GM12878 (cell line): ENCODE measurements at regions not wholly inside any gene's neighbourhood (a gene's known extent, or its start where the extent isn't known, plus 50 kb on each side); places are given as distances from the start of the nearest gene placed in this dataset.
A peak's percentile ranks its signal among the peaks of the same experiment; 100 is the strongest.

ENCODE experiments used
- ATAC-seq: fragments of 200-7000 bp; cut with Tn5 transposase; 3 replicates; pipeline ENCODE4 v1.9.1; 2020; ENCODE audit warnings: mild to moderate bottlenecking, moderate library complexity
- BruUV-seq: library from RNA; stranded (reverse); fragments of 400-500 nt; replicated peaks from 2 replicates; lab custom pipeline; 2021; lab: Mats Ljungman, UMichigan
- CTCF ChIA-PET: fragments of 300-600 bp; sonication (Branson Sonifier 250); formaldehyde crosslinking; extraction: SDS; loops from one replicate; lab custom pipeline; 2021; ENCODE audit warnings: inconsistent platforms; lab: Yijun Ruan, JAX
- POLR2A ChIA-PET: fragments of 350-600 bp; formaldehyde crosslinking; extraction: SDS; loops from one replicate; lab custom pipeline; 2021; ENCODE audit warnings: inconsistent platforms; lab: Charles Lee
- RAD21 ChIA-PET: fragments of 300-600 bp; sonication (Branson Sonifier 250); formaldehyde crosslinking; loops from one replicate; lab custom pipeline; 2023; ENCODE audit warnings: antibody characterized with exemption; ENCODE audit not compliant: unreplicated experiment; lab: Charles Lee
- SMC1A ChIA-PET: fragments of 300-600 bp; sonication (Branson Sonifier 250); formaldehyde crosslinking; loops from one replicate; lab custom pipeline; 2023; ENCODE audit not compliant: unreplicated experiment, uncharacterized antibody; lab: Charles Lee
- DNase-seq: peaks from one replicate; pipeline ENCODE4 v3.0.0-alpha.2; 2011; ENCODE audit warnings: low read depth, low spot score
- FAIRE-seq: peaks from 3 replicates; lab custom pipeline; 2011; peaks lifted over from hg19 to GRCh38; lab: Jason Lieb, UNC
- H2AFZ ChIP-seq: 2 replicates; pipeline ENCODE4 v1.6.0; 2011; ENCODE audit warnings: low read depth, low read length, control low read depth; ENCODE audit not compliant: control insufficient read depth
- H3K27ac ChIP-seq: 2 replicates; pipeline ENCODE4 v1.5.1; 2011; ENCODE audit warnings: control low read depth; ENCODE audit not compliant: control insufficient read depth, insufficient read depth
- H3K27me3 ChIP-seq, 2 experiments: replicated peaks in 1 of 2; 2 replicates each; pipeline versions ENCODE4 v1.6.0 to v1.6.1; 2011; ENCODE audit warnings: low read length in 1 of 2; ENCODE audit not compliant: control insufficient read depth in 2 of 2, insufficient read depth in 2 of 2
- H3K36me3 ChIP-seq, 2 experiments: 2 replicates each; pipeline ENCODE4 v1.5.1; 2011; ENCODE audit warnings: low read length in 1 of 2; ENCODE audit not compliant: control insufficient read depth in 2 of 2, insufficient read depth in 2 of 2
- H3K4me1 ChIP-seq: 2 replicates; pipeline ENCODE4 v1.6.1; 2011; ENCODE audit warnings: mild to moderate bottlenecking, low read length, moderate library complexity, mixed read lengths; ENCODE audit not compliant: control insufficient read depth, insufficient read depth
- H3K4me2 ChIP-seq: 2 replicates; pipeline ENCODE4 v1.6.0; 2011; ENCODE audit warnings: control low read depth; ENCODE audit not compliant: control insufficient read depth, insufficient read depth
- H3K4me3 ChIP-seq: fragments of 200-600 bp; sonication (generic); 2 replicates; pipeline ENCODE4 v1.5.1; 2016
- H3K79me2 ChIP-seq: 2 replicates; pipeline ENCODE4 v1.6.0; 2011; ENCODE audit warnings: low read length; ENCODE audit not compliant: control insufficient read depth, insufficient read depth
- H3K9ac ChIP-seq: 2 replicates; pipeline ENCODE4 v1.8.0; 2011; ENCODE audit warnings: low read length, control low read depth, mixed read lengths; ENCODE audit not compliant: control insufficient read depth, insufficient read depth
- H3K9me3 ChIP-seq: replicated peaks from 3 replicates; pipeline ENCODE4 v1.5.1; 2011; ENCODE audit warnings: mild to moderate bottlenecking, low read length; ENCODE audit not compliant: control insufficient read depth, insufficient read depth
- H4K20me1 ChIP-seq: 2 replicates; pipeline ENCODE4 v1.6.0; 2011; ENCODE audit not compliant: control insufficient read depth, insufficient read depth
- ATF7 ChIP-seq: fragments of 450-650 bp; IDR thresholded peaks from 2 replicates; pipeline ENCODE4 v1.6.1; 2016; ENCODE audit warnings: low read depth, mild to moderate bottlenecking
- BHLHE40 ChIP-seq, 2 experiments: fragments of 450-650 bp in 1 of 2; IDR thresholded peaks; 2 replicates each; pipeline ENCODE4 v1.6.1; 2011 to 2017; ENCODE audit warnings: low read depth in 2 of 2, borderline replicate concordance in 1 of 2, improper control_type of control experiment in 1 of 2, low read length in 1 of 2, mild to moderate bottlenecking in 1 of 2
- CBX5 ChIP-seq: sonication (generic); IDR thresholded peaks from 2 replicates; pipeline ENCODE4 v1.6.1; 2016; ENCODE audit warnings: low read depth, moderate library complexity, mild to moderate bottlenecking, inconsistent platforms
- EP300 ChIP-seq, 2 experiments: fragments of 150-350 bp in 1 of 2; IDR thresholded peaks; 2 replicates each; pipeline ENCODE4 v1.6.1; 2011 to 2012; ENCODE audit warnings: low read depth in 2 of 2, low read length in 2 of 2, borderline replicate concordance in 1 of 2, improper control_type of control experiment in 1 of 2, inconsistent platforms in 1 of 2; ENCODE audit not compliant: control insufficient read depth in 1 of 2
- ETV6 ChIP-seq, 2 experiments: fragments of 450-650 bp in 1 of 2; IDR thresholded peaks in 1 of 2; conservative IDR thresholded peaks in 1 of 2; 2 replicates each; pipeline ENCODE4 v1.6.1; 2014; ENCODE audit warnings: antibody characterized with exemption in 1 of 2, borderline replicate concordance in 1 of 2, low read depth in 1 of 2, mild to moderate bottlenecking in 1 of 2, moderate library complexity in 1 of 2
- IKZF1 ChIP-seq: fragments of 450-650 bp; conservative IDR thresholded peaks from 2 replicates; pipeline ENCODE4 v1.6.1; 2017; ENCODE audit warnings: antibody characterized with exemption, mild to moderate bottlenecking
- IKZF2 ChIP-seq, 2 experiments: fragments of 450-650 bp; IDR thresholded peaks; 2 replicates each; pipeline ENCODE4 v1.6.1; 2017; ENCODE audit warnings: mild to moderate bottlenecking in 2 of 2, moderate library complexity in 2 of 2
- MTA2 ChIP-seq: fragments of 450-650 bp; IDR thresholded peaks from 2 replicates; pipeline ENCODE4 v1.6.1; 2016; ENCODE audit warnings: low read depth, mild to moderate bottlenecking, moderate library complexity
- MXI1 ChIP-seq: fragments of 150-350 bp; IDR thresholded peaks from 2 replicates; pipeline ENCODE4 v1.6.1; 2011; ENCODE audit warnings: low read depth, mild to moderate bottlenecking, inconsistent platforms, low read length, improper control_type of control experiment
- NFXL1 ChIP-seq: fragments of 450-650 bp; IDR thresholded peaks from 2 replicates; pipeline ENCODE4 v1.6.1; 2017; ENCODE audit warnings: antibody characterized with exemption, mild to moderate bottlenecking, borderline replicate concordance
- SMAD1 ChIP-seq: fragments of 450-650 bp; IDR thresholded peaks from 2 replicates; pipeline ENCODE4 v1.6.1; 2018; ENCODE audit warnings: mild to moderate bottlenecking, low read depth; ENCODE audit not compliant: partially characterized antibody
- TCF3 ChIP-seq: IDR thresholded peaks from 2 replicates; pipeline ENCODE4 v1.6.1; 2012; ENCODE audit warnings: low read depth, mild to moderate bottlenecking, low read length, borderline replicate concordance; ENCODE audit not compliant: insufficient read depth
- ZSCAN29 ChIP-seq: fragments of 450-650 bp; IDR thresholded peaks from 2 replicates; pipeline ENCODE4 v1.6.1; 2017; ENCODE audit warnings: mild to moderate bottlenecking, moderate library complexity
- WGBS: methylation state at CpG from one replicate; pipeline ENCODE4 v1.1.6; 2016; ENCODE audit warnings: low lambda C conversion rate; ENCODE audit not compliant: insufficient replicate concordance, insufficient coverage; ENCODE audit errors: missing lambda C conversion rate; 5-methylcytosine and 5-hydroxymethylcytosine counted together
- in situ Hi-C: fragments of 300-500 bp; cut with MboI; formaldehyde crosslinking; loops from 9 replicates; pipeline ENCODE4 v1.14.3; 2018; ENCODE audit warnings: mixed read lengths
- intact Hi-C: fragments of 100-400 bp; cut with micrococcal nuclease; formaldehyde crosslinking; loops from one replicate; pipeline ENCODE4 v1.14.2; 2022; ENCODE audit not compliant: unreplicated experiment

- TF ChIP-seq TCF3 (no peak), EP300 (IDR thresholded peaks at IDR 0.05; ENCODE audit: borderline replicate concordance in 1 of 2, control insufficient read depth in 1 of 2, low read depth in 2 of 2, low read length in 2 of 2) (peak; percentile 35 to 55; a peak in 2 of 4 replicates), ATF7 (peak; percentile 29; the same call in 1 of the 2 replicates), IKZF1 (peak; percentile 77), ETV6 (conservative IDR thresholded peaks at IDR 0.05 in 1 of 2, IDR thresholded peaks at IDR 0.05 in 1 of 2; ENCODE audit: borderline replicate concordance in 1 of 2, low read depth in 1 of 2) (peak in 1 of 2 experiments; percentile 46; a peak in 1 of 4 replicates), IKZF2 (IDR thresholded peaks at IDR 0.05) (peak; percentile 54 to 73; a peak in 2 of 4 replicates), SMAD1 (peak; percentile 81), NFXL1 (no peak), MXI1 (no peak), ZSCAN29 (no peak), BHLHE40 (IDR thresholded peaks at IDR 0.05; ENCODE audit: borderline replicate concordance in 1 of 2, low read depth in 2 of 2, low read length in 1 of 2) (peak in 1 of 2 experiments; percentile 17; a peak in 1 of 4 replicates)
Measured at GRCh38 chr2:21256006-21256405, 132.2 kb downstream of the TDRD15 start (continued).

- ATAC-seq (no peak), FAIRE-seq (no peak), DNase-seq (no peak)
- BruUV-seq, result no TSS peak
- WGBS, result 13% methylated on average over 2 of the region's 2 CpGs
- Histone ChIP-seq H3K9me3 (no peaks in the 10 kb centered on the region), H3K27ac (no peak overlapping the region), H3K9ac (no peak overlapping the region), H3K4me1 (no peaks in the 10 kb centered on the region), H4K20me1 (no peaks in the 10 kb centered on the region), H2AFZ (no peak overlapping the region), H3K4me3 (no peak overlapping the region), H3K27me3 (peaks cover 0 to 1% of the 10 kb centered on the region in 2 experiments; a peak in 1 of 4 replicates), H3K36me3 (no peaks in the 10 kb centered on the region), H3K79me2 (no peaks in the 10 kb centered on the region), H3K4me2 (no peak overlapping the region)
- SMC1A ChIA-PET, result no interaction called here
- intact Hi-C loops, result no loop called here
- POLR2A ChIA-PET, result no interaction called here
- in situ Hi-C loops, result no loop called here
- CTCF ChIA-PET, result no interaction called here
- TF ChIP-seq CBX5 (no peak), MTA2 (no peak)
- RAD21 ChIA-PET, result no interaction called here
Measured at GRCh38 chr2:21257621-21258020, 133.9 kb downstream of the TDRD15 start.
